Prostate gland (tissue), 2 donors: ENCODE measurements at regions not wholly inside any gene's neighbourhood (a gene's known extent, or its start where the extent isn't known, plus 50 kb on each side); places are given as distances from the start of the nearest gene placed in this dataset.

ENCODE experiments used
- POLR2A ChIP-seq: fragments of 450-650 bp; IDR thresholded peaks from one replicate; pipeline ENCODE4 v1.6.1; 2016; ENCODE audit warnings: antibody characterized with exemption, mild to moderate bottlenecking
- TF ChIP-seq, protein P1 (sequence below), 4 experiments: fragments of 200-600 bp in 2 of 4; fragments of 450-650 bp in 2 of 4; sonication (generic) in 2 of 4; IDR thresholded peaks; 1 replicate in 3 of 4; 2 replicates in 1 of 4; pipeline ENCODE4 v1.5.1; 2016 to 2019; ENCODE audit warnings: antibody characterized with exemption in 4 of 4, mild to moderate bottlenecking in 2 of 4, moderate library complexity in 2 of 4

DNA sequence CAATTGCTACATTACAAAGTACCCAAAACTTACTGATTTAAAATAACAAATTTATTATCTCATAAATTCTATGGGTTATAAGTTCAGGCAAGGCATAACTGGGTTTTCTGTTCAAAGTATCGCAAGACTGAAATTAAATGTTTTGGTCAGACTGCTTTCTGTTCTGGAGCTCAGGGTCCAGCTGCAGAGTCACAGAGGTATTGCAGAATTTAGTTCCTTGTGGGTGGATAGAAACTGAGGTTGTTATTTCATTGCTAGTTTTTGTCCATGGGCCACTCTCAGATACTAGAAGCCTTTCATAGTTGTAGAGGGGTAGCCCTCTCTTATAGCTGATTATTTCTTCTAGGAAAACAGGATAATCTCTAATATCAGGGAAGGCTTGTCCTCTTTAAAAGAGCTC lies 467.9 kb downstream of the TRHDE start:
- TF ChIP-seq, protein P1, sequence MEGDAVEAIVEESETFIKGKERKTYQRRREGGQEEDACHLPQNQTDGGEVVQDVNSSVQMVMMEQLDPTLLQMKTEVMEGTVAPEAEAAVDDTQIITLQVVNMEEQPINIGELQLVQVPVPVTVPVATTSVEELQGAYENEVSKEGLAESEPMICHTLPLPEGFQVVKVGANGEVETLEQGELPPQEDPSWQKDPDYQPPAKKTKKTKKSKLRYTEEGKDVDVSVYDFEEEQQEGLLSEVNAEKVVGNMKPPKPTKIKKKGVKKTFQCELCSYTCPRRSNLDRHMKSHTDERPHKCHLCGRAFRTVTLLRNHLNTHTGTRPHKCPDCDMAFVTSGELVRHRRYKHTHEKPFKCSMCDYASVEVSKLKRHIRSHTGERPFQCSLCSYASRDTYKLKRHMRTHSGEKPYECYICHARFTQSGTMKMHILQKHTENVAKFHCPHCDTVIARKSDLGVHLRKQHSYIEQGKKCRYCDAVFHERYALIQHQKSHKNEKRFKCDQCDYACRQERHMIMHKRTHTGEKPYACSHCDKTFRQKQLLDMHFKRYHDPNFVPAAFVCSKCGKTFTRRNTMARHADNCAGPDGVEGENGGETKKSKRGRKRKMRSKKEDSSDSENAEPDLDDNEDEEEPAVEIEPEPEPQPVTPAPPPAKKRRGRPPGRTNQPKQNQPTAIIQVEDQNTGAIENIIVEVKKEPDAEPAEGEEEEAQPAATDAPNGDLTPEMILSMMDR (IDR thresholded peaks at IDR 0.05) = no peak
- TF ChIP-seq POLR2A = no peak
